ENCODE measurements at regions not wholly inside any gene's neighbourhood (a gene's known extent, or its start where the extent isn't known, plus 50 kb on each side); places are given as distances from the start of the nearest gene placed in this dataset.

GRCh38 chr4:138408758-138409157, 166.6 kb upstream of the SLC7A11 start:
- TF ChIP-seq CTCF (conservative IDR thresholded peaks at IDR 0.05 in 1 of 2, IDR thresholded peaks at IDR 0.05 in 1 of 2; ENCODE audit: extremely low read depth in 1 of 2, insufficient read depth in 1 of 2, low read depth in 1 of 2, low read length in 2 of 2) (no peak), EZH2 (IDR thresholded peaks at IDR 0.05; ENCODE audit: borderline replicate concordance, low read length) (no peak)
